Subcutaneous abdominal adipose tissue (tissue), 5 donors: ENCODE measurements at regions not wholly inside any gene's neighbourhood (a gene's known extent, or its start where the extent isn't known, plus 50 kb on each side); places are given as distances from the start of the nearest gene placed in this dataset.

Experiments used
- H3K27ac ChIP-seq: one replicate; pipeline ENCODE4 v1.7.0; 2013; ENCODE audit warnings: low read depth, mild to moderate bottlenecking, inconsistent platforms, low read length, moderate library complexity
- H3K27me3 ChIP-seq, 5 donors: one replicate each; pipeline ENCODE4 v1.7.0; 2013; ENCODE audit warnings: low read length in 5 of 5, inconsistent platforms in 1 of 5; ENCODE audit not compliant: control insufficient read depth in 5 of 5, insufficient read depth in 4 of 5
- H3K36me3 ChIP-seq, 5 donors: one replicate each; pipeline ENCODE4 v1.7.0; 2013; ENCODE audit warnings: low read length in 5 of 5; ENCODE audit not compliant: control insufficient read depth in 5 of 5, insufficient read depth in 5 of 5
- H3K4me1 ChIP-seq, 5 donors: one replicate each; pipeline ENCODE4 v1.7.0; 2013; ENCODE audit warnings: low read length in 5 of 5, mild to moderate bottlenecking in 3 of 5, moderate library complexity in 1 of 5; ENCODE audit not compliant: control insufficient read depth in 5 of 5, insufficient read depth in 5 of 5
- H3K4me3 ChIP-seq, 5 donors: one replicate each; pipeline ENCODE4 v1.7.0; 2013; ENCODE audit warnings: low read length in 5 of 5, low read depth in 1 of 5
- H3K9ac ChIP-seq, 5 donors: one replicate each; pipeline ENCODE4 v1.7.0; 2013; ENCODE audit warnings: low read length in 5 of 5, mild to moderate bottlenecking in 4 of 5, moderate library complexity in 3 of 5
- H3K9me3 ChIP-seq, 5 donors: one replicate each; pipeline ENCODE4 v1.7.0; 2013; ENCODE audit warnings: low read length in 5 of 5; ENCODE audit not compliant: control insufficient read depth in 5 of 5
- donor health status: healthy.
- donor health status: healthy.
- donor health status: healthy.
- donor health status: healthy.
- donor health status: healthy.

GRCh38 chr3:80014576-80014975 lies 246.8 kb upstream of the ROBO1 start:
- Histone ChIP-seq H3K4me3 (no peak overlapping the region), H3K27me3 (no peaks in the 10 kb centered on the region), H3K36me3 (no peaks in the 10 kb centered on the region), H3K27ac (no peak overlapping the region), H3K4me1 (no peaks in the 10 kb centered on the region), H3K9ac (no peak overlapping the region), H3K9me3 (no peaks in the 10 kb centered on the region)

GRCh38 chr3:80010021-80010571 lies 242.3 kb upstream of the ROBO1 start:
- Histone ChIP-seq H3K27me3 (no peaks in the 10 kb centered on the region), H3K27ac (no peak overlapping the region), H3K36me3 (no peaks in the 10 kb centered on the region), H3K9ac (no peak overlapping the region), H3K4me3 (no peak overlapping the region), H3K4me1 (no peaks in the 10 kb centered on the region), H3K9me3 (no peaks in the 10 kb centered on the region)

GRCh38 chr3:80007522-80007921 lies 239.7 kb upstream of the ROBO1 start:
- no peak overlapping the region for H3K4me3 ChIP-seq
- no peaks in the 10 kb centered on the region for H3K36me3 ChIP-seq
- no peaks in the 10 kb centered on the region for H3K27me3 ChIP-seq
- no peaks in the 10 kb centered on the region for H3K9me3 ChIP-seq
- no peaks in the 10 kb centered on the region for H3K4me1 ChIP-seq
- H3K9ac ChIP-seq, result no peak overlapping the region
- no peak overlapping the region for H3K27ac ChIP-seq

GRCh38 chr3:80006315-80006714 lies 238.5 kb upstream of the ROBO1 start:
- no peaks in the 10 kb centered on the region for H3K9me3 ChIP-seq
- no peaks in the 10 kb centered on the region for H3K36me3 ChIP-seq
- no peak overlapping the region for H3K27ac ChIP-seq
- no peak overlapping the region for H3K4me3 ChIP-seq
- no peak overlapping the region for H3K9ac ChIP-seq
- no peaks in the 10 kb centered on the region for H3K27me3 ChIP-seq
- H3K4me1 ChIP-seq, result no peaks in the 10 kb centered on the region

- no peaks in the 10 kb centered on the region for H3K4me1 ChIP-seq
- H3K27ac ChIP-seq, result no peak overlapping the region
- H3K9me3 ChIP-seq, result no peaks in the 10 kb centered on the region
- H3K36me3 ChIP-seq, result no peaks in the 10 kb centered on the region
- H3K27me3 ChIP-seq, result no peaks in the 10 kb centered on the region
- H3K4me3 ChIP-seq, result no peak overlapping the region
- no peak overlapping the region for H3K9ac ChIP-seq
Observed at GRCh38 chr3:80000022-80000421, 232.2 kb upstream of the ROBO1 start.

- Histone ChIP-seq H3K9me3 (no peaks in the 10 kb centered on the region), H3K9ac (no peak overlapping the region), H3K4me3 (no peak overlapping the region), H3K4me1 (no peaks in the 10 kb centered on the region), H3K36me3 (no peaks in the 10 kb centered on the region), H3K27me3 (no peaks in the 10 kb centered on the region), H3K27ac (no peak overlapping the region)
Observed at GRCh38 chr3:79994397-79994796, 226.6 kb upstream of the ROBO1 start.

GRCh38 chr3:79986338-79986737 lies 218.5 kb upstream of the ROBO1 start:
- Histone ChIP-seq H3K27me3 (no peaks in the 10 kb centered on the region), H3K4me1 (no peaks in the 10 kb centered on the region), H3K9ac (no peak overlapping the region), H3K36me3 (no peaks in the 10 kb centered on the region), H3K9me3 (no peaks in the 10 kb centered on the region), H3K27ac (no peak overlapping the region), H3K4me3 (no peak overlapping the region)

GRCh38 chr3:79985816-79986215 lies 218.0 kb upstream of the ROBO1 start:
- H3K36me3 ChIP-seq, result no peaks in the 10 kb centered on the region
- H3K9me3 ChIP-seq, result no peaks in the 10 kb centered on the region
- H3K27me3 ChIP-seq, result no peaks in the 10 kb centered on the region
- H3K4me1 ChIP-seq, result no peaks in the 10 kb centered on the region
- no peak overlapping the region for H3K27ac ChIP-seq
- H3K4me3 ChIP-seq, result no peak overlapping the region
- H3K9ac ChIP-seq, result no peak overlapping the region

GRCh38 chr3:79983118-79983517 lies 215.3 kb upstream of the ROBO1 start:
- Histone ChIP-seq H3K9ac (no peak overlapping the region), H3K9me3 (peaks cover 0 to 4% (median 0%) of the 10 kb centered on the region in 5 donors), H3K36me3 (no peaks in the 10 kb centered on the region), H3K27me3 (peaks cover 0 to 3% (median 0%) of the 10 kb centered on the region in 5 donors), H3K4me1 (no peaks in the 10 kb centered on the region), H3K4me3 (no peak overlapping the region), H3K27ac (no peak overlapping the region)

- H3K4me3 ChIP-seq, result no peak overlapping the region
- H3K4me1 ChIP-seq, result no peaks in the 10 kb centered on the region
- no peak overlapping the region for H3K27ac ChIP-seq
- no peaks in the 10 kb centered on the region for H3K36me3 ChIP-seq
- peaks cover 0 to 3% (median 0%) of the 10 kb centered on the region in 5 donors for H3K27me3 ChIP-seq
- H3K9me3 ChIP-seq, result peaks cover 0 to 4% (median 0%) of the 10 kb centered on the region in 5 donors
- no peak overlapping the region for H3K9ac ChIP-seq
Observed at GRCh38 chr3:79979990-79980389, 212.2 kb upstream of the ROBO1 start.

GRCh38 chr3:79976466-79976865 lies 208.7 kb upstream of the ROBO1 start:
- H3K4me1 ChIP-seq, result no peaks in the 10 kb centered on the region
- H3K27me3 ChIP-seq, result peaks cover 0 to 3% (median 0%) of the 10 kb centered on the region in 5 donors
- H3K36me3 ChIP-seq, result no peaks in the 10 kb centered on the region
- no peak overlapping the region for H3K4me3 ChIP-seq
- H3K9me3 ChIP-seq, result peaks cover 0 to 4% (median 0%) of the 10 kb centered on the region in 5 donors
- H3K9ac ChIP-seq, result no peak overlapping the region
- no peak overlapping the region for H3K27ac ChIP-seq
